Lung (tissue), 11 donors: ENCODE measurements at regions not wholly inside any gene's neighbourhood (a gene's known extent, or its start where the extent isn't known, plus 50 kb on each side); places are given as distances from the start of the nearest gene placed in this dataset.

Source experiments
- ATAC-seq: fragments of 200-7000 bp; cut with Tn5 transposase; one replicate; pipeline ENCODE4 v1.9.1; 2020; ENCODE audit warnings: moderate number of reproducible peaks; ENCODE audit not compliant: insufficient read depth, low FRiP score
- DNase-seq, 3 donors: peaks; one replicate each; pipeline ENCODE4 v3.0.0-alpha.2; 2013 to 2017
- H3K27ac ChIP-seq, 2 donors: one replicate each; pipeline ENCODE4 v1.5.1; 2013; ENCODE audit warnings: mild to moderate bottlenecking in 2 of 2, moderate library complexity in 2 of 2, control low read depth in 1 of 2, inconsistent platforms in 1 of 2, low read depth in 1 of 2, low read length in 1 of 2
- H3K27me3 ChIP-seq, 3 donors: one replicate each; pipeline ENCODE4 v1.5.1; 2013; ENCODE audit warnings: low read length in 2 of 3; ENCODE audit not compliant: control insufficient read depth in 3 of 3, insufficient read depth in 3 of 3
- H3K36me3 ChIP-seq, 4 donors: one replicate each; pipeline ENCODE4 v1.5.1; 2013; ENCODE audit warnings: low read length in 4 of 4, mild to moderate bottlenecking in 1 of 4, moderate library complexity in 1 of 4; ENCODE audit not compliant: control insufficient read depth in 4 of 4, insufficient read depth in 4 of 4
- H3K4me1 ChIP-seq, 5 donors: one replicate each; pipeline ENCODE4 v1.5.1; 2013; ENCODE audit warnings: low read length in 5 of 5, mild to moderate bottlenecking in 2 of 5, moderate library complexity in 1 of 5; ENCODE audit not compliant: control insufficient read depth in 5 of 5, insufficient read depth in 5 of 5
- H3K4me3 ChIP-seq: one replicate; pipeline ENCODE4 v1.5.1; 2013; ENCODE audit warnings: mild to moderate bottlenecking, control low read depth, moderate library complexity
- H3K9ac ChIP-seq, 2 donors: one replicate each; pipeline ENCODE4 v1.5.1; 2013; ENCODE audit warnings: low read length in 2 of 2, control low read depth in 1 of 2; ENCODE audit not compliant: insufficient read depth in 1 of 2
- H3K9me3 ChIP-seq, 4 donors: one replicate each; pipeline ENCODE4 v1.5.1; 2013; ENCODE audit warnings: low read length in 3 of 4, mild to moderate bottlenecking in 1 of 4, moderate library complexity in 1 of 4; ENCODE audit not compliant: control insufficient read depth in 4 of 4, insufficient read depth in 3 of 4
- WGBS, 2 donors: extraction: QIAGEN DNeasy Blood & Tissue Kit; methylation state at CpG; one replicate each; pipeline ENCODE4 v1.1.7; 2013; 5-methylcytosine and 5-hydroxymethylcytosine counted together
- TF ChIP-seq, protein P1 (sequence below): IDR thresholded peaks from 2 replicates; pipeline ENCODE4 v1.5.1; 2012; ENCODE audit warnings: mild to moderate bottlenecking; ENCODE audit errors: control extremely low read depth, extremely low read depth
- donor health status: control.
- donor health status: control.
- donor health status: Bipolar disorder and iron deficiency.
- donor health status: healthy.
- donor health status: DM: yes; HTN: yes; CAD: no.

DNA sequence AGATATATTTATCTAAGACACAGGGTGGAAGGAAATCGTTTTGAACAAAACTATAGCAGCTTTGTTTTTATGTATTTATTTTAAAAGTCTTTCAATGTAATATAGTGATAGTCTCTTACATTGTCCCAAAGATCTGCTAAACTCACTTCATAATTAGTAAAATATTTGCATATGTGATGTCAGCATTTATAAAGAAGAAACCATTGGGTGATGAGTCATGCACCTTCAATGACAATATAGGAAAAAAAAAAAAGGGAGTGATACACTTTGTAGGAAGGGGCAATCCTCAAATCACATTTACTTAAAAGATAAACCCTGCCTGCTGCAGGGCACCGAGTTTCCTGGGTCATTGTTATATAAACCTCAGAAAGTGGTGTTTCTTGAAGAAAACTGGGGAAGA, 112.4 kb upstream of the SEMA3C start:
- TF ChIP-seq, protein P1, sequence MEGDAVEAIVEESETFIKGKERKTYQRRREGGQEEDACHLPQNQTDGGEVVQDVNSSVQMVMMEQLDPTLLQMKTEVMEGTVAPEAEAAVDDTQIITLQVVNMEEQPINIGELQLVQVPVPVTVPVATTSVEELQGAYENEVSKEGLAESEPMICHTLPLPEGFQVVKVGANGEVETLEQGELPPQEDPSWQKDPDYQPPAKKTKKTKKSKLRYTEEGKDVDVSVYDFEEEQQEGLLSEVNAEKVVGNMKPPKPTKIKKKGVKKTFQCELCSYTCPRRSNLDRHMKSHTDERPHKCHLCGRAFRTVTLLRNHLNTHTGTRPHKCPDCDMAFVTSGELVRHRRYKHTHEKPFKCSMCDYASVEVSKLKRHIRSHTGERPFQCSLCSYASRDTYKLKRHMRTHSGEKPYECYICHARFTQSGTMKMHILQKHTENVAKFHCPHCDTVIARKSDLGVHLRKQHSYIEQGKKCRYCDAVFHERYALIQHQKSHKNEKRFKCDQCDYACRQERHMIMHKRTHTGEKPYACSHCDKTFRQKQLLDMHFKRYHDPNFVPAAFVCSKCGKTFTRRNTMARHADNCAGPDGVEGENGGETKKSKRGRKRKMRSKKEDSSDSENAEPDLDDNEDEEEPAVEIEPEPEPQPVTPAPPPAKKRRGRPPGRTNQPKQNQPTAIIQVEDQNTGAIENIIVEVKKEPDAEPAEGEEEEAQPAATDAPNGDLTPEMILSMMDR, result no peak
- WGBS, 2 donors, result 73 to 80% methylated on average over 2 of the region's 2 CpGs
- no peaks in the 10 kb centered on the region for H3K27me3 ChIP-seq
- peaks cover 0 to 8% (median 0%) of the 10 kb centered on the region in 5 donors for H3K4me1 ChIP-seq
- H3K36me3 ChIP-seq, result no peaks in the 10 kb centered on the region
- no peak for ATAC-seq
- DNase-seq, result no peak
- no peak overlapping the region for H3K27ac ChIP-seq
- no peak overlapping the region for H3K4me3 ChIP-seq
- H3K9me3 ChIP-seq, result no peaks in the 10 kb centered on the region
- H3K9ac ChIP-seq, result no peak overlapping the region

DNA sequence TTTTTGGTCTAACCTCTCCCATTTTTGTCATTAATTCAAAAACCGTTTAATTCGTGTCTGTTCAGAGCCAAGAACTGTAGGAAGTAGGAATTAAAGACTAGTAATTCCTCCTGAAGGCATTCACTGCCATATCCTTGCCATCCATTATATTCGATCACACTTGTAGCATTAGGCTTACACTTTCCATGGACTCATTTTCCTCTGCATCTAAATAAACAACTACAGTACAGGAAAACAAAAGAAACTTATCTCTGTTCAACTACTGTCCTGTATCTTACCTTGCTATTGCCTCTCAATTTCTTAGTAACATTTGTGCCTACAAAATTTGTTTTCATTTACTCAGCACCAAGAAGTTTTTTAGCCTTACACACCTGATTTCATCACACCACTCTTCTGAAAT, 111.6 kb upstream of the SEMA3C start:
- Histone ChIP-seq H3K9me3 (no peaks in the 10 kb centered on the region), H3K36me3 (no peaks in the 10 kb centered on the region), H3K4me3 (no peak overlapping the region), H3K4me1 (peaks cover 0 to 8% (median 0%) of the 10 kb centered on the region in 5 donors), H3K9ac (no peak overlapping the region), H3K27me3 (no peaks in the 10 kb centered on the region), H3K27ac (no peak overlapping the region)
- ATAC-seq, result no peak
- no peak for DNase-seq
- 64 to 84% methylated on average over 3 of the region's 3 CpGs for WGBS, 2 donors
- TF ChIP-seq, protein P1, result no peak

DNA sequence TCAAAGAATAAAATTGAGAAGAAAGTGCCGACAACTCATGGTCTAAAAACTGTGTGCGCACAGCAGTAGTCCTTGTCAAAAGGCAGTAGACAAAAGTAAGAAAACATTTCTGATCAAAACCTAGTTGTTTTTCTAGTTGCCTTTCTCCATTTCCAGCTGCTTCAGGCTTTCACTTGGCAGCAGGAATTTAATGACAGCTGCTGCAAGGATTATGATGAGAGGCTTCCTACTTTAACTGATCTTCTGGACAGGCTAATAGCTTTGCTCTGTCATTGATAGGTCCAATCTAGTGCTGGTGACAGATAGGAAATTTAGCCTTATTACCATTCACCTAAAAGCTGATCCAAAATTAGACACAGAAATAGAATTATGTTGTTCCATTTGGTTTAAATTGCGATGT, 110.7 kb upstream of the SEMA3C start:
- no peak for ATAC-seq
- TF ChIP-seq, protein P1, result no peak
- H3K27me3 ChIP-seq, result no peaks in the 10 kb centered on the region
- no peaks in the 10 kb centered on the region for H3K9me3 ChIP-seq
- H3K9ac ChIP-seq, result no peak overlapping the region
- no peaks in the 10 kb centered on the region for H3K36me3 ChIP-seq
- H3K4me1 ChIP-seq, result peaks cover 0 to 8% (median 0%) of the 10 kb centered on the region in 5 donors
- H3K4me3 ChIP-seq, result no peak overlapping the region
- peak in 2 of 3 donors; percentile 15 to 26 for DNase-seq
- 84 to 93% methylated on average over 3 of the region's 3 CpGs for WGBS, 2 donors
- no peak overlapping the region for H3K27ac ChIP-seq

DNA sequence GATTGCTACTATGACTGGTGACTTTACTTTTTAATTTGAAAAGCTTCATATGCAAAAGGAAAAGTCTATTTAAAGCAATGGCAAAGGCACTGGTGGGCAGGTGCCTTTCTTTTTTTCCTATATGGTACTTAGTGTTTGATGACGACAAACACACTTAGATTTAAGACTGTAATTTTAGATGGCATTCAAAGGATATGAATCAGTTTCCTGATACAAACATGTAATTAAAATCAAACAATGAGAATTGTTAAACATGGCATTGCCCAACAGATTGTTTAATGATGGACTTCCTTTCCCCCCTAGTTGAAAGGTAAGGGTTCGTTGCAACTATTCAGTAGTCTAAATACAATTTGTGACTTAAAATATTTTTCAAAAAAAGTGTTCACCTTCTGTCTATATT, 106.5 kb upstream of the SEMA3C start:
- 59 to 78% methylated on average over 2 of the region's 2 CpGs for WGBS, 2 donors
- H3K27ac ChIP-seq, result no peak overlapping the region
- H3K4me1 ChIP-seq, result peaks cover 0 to 8% (median 0%) of the 10 kb centered on the region in 5 donors
- ATAC-seq (no peak), DNase-seq (no peak)
- H3K9me3 ChIP-seq, result no peaks in the 10 kb centered on the region
- TF ChIP-seq, protein P1, result no peak
- H3K36me3 ChIP-seq, result no peaks in the 10 kb centered on the region
- H3K4me3 ChIP-seq, result no peak overlapping the region
- H3K9ac ChIP-seq, result no peak overlapping the region
- no peaks in the 10 kb centered on the region for H3K27me3 ChIP-seq
